Loucy (cell line): ENCODE measurements at regions not wholly inside any gene's neighbourhood (a gene's known extent, or its start where the extent isn't known, plus 50 kb on each side); places are given as distances from the start of the nearest gene placed in this dataset.

Source experiments
- EZH2phosphoT487 ChIP-seq: fragments of 200-600 bp; IDR thresholded peaks from 2 replicates; pipeline ENCODE4 v1.6.1; 2018; ENCODE audit warnings: antibody characterized with exemption, mild to moderate bottlenecking, moderate library complexity, borderline replicate concordance
- TF ChIP-seq, protein P1 (sequence below): fragments of 200-600 bp; sonication (generic); conservative IDR thresholded peaks from 2 replicates; pipeline ENCODE4 v1.5.1; 2014; ENCODE audit warnings: mild to moderate bottlenecking, antibody characterized with exemption, low read length

DNA sequence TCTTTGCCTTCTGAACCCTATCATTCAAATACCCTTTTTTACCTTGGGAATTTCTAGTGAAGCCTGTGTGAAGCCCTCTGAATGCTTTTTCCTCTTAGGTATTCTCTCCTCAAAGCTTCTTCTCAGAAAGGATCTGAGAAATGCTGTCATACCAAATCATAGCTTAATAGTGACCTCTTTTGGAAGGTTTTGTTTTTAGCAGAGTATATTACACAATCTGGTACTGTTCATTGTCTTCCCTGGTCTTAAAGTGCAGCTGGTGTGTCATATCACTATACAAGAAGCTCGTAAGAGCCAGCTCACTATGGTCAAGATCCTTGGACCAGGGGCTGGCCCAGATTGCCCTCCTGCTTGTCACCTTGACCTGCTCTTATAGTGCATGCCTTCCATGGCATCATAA lies 204.4 kb upstream of the ANO5 start:
- TF ChIP-seq, protein P1, sequence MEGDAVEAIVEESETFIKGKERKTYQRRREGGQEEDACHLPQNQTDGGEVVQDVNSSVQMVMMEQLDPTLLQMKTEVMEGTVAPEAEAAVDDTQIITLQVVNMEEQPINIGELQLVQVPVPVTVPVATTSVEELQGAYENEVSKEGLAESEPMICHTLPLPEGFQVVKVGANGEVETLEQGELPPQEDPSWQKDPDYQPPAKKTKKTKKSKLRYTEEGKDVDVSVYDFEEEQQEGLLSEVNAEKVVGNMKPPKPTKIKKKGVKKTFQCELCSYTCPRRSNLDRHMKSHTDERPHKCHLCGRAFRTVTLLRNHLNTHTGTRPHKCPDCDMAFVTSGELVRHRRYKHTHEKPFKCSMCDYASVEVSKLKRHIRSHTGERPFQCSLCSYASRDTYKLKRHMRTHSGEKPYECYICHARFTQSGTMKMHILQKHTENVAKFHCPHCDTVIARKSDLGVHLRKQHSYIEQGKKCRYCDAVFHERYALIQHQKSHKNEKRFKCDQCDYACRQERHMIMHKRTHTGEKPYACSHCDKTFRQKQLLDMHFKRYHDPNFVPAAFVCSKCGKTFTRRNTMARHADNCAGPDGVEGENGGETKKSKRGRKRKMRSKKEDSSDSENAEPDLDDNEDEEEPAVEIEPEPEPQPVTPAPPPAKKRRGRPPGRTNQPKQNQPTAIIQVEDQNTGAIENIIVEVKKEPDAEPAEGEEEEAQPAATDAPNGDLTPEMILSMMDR = no peak
- no peak for TF ChIP-seq EZH2phosphoT487
